ENCODE measurements at regions not wholly inside any gene's neighbourhood (a gene's known extent, or its start where the extent isn't known, plus 50 kb on each side); places are given as distances from the start of the nearest gene placed in this dataset.
"Not testable (repeated sequence)": the region's sequence is repeated elsewhere in the genome, so short reads cannot be mapped to it uniquely, and the experiment has no call there.

- not testable (repeated sequence) for DNase-seq
These were observed 803.6 kb upstream of the ID2 start for GRCh38 chr2:7878266-7878665.

GRCh38 chr2:7878786-7879482 lies 802.9 kb upstream of the ID2 start:
- DNase-seq = no peak

- DNase-seq = no peak
These were observed 802.4 kb upstream of the ID2 start for GRCh38 chr2:7879483-7879835.

GRCh38 chr2:7880126-7880525 lies 801.7 kb upstream of the ID2 start:
- no peak for DNase-seq

- DNase-seq = no peak
These were observed 801.3 kb upstream of the ID2 start for GRCh38 chr2:7880566-7880965.

- DNase-seq = no peak
These were observed 800.8 kb upstream of the ID2 start for GRCh38 chr2:7881063-7881462.

- DNase-seq = no peak
These were observed 800.4 kb upstream of the ID2 start for GRCh38 chr2:7881466-7881865.

- DNase-seq = no peak
These were observed 799.6 kb upstream of the ID2 start for GRCh38 chr2:7882296-7882695.

- DNase-seq = no peak
These were observed 797.5 kb upstream of the ID2 start for GRCh38 chr2:7884338-7884737.

- DNase-seq = no peak
These were observed 795.2 kb upstream of the ID2 start for GRCh38 chr2:7886666-7887065.

- no peak for DNase-seq
These were observed 794.4 kb upstream of the ID2 start for GRCh38 chr2:7887441-7887840.

- no peak for DNase-seq
These were observed 793.0 kb upstream of the ID2 start for GRCh38 chr2:7888876-7889275.

- DNase-seq = no peak
These were observed 790.5 kb upstream of the ID2 start for GRCh38 chr2:7891312-7891711.

GRCh38 chr2:7895289-7895688 lies 786.6 kb upstream of the ID2 start:
- DNase-seq = no peak

GRCh38 chr2:7896940-7897487 lies 784.8 kb upstream of the ID2 start:
- no peak for DNase-seq

- no peak for DNase-seq
These were observed 782.6 kb upstream of the ID2 start for GRCh38 chr2:7899241-7899640.

GRCh38 chr2:7899923-7900322 lies 781.9 kb upstream of the ID2 start:
- no peak for DNase-seq

- peak in 1 of 2 donors; percentile 3 for DNase-seq
These were observed 781.3 kb upstream of the ID2 start for GRCh38 chr2:7900593-7900992.

GRCh38 chr2:7902251-7902765 lies 779.5 kb upstream of the ID2 start:
- DNase-seq = no peak

GRCh38 chr2:7904319-7904718 lies 777.5 kb upstream of the ID2 start:
- DNase-seq = no peak

GRCh38 chr2:7905756-7906155 lies 776.1 kb upstream of the ID2 start:
- no peak for DNase-seq

- DNase-seq = no peak
These were observed 775.4 kb upstream of the ID2 start for GRCh38 chr2:7906431-7906830.

- DNase-seq = no peak
These were observed 774.8 kb upstream of the ID2 start for GRCh38 chr2:7907041-7907440.

- no peak for DNase-seq
These were observed 771.1 kb upstream of the ID2 start for GRCh38 chr2:7910752-7911151.

GRCh38 chr2:7911196-7911595 lies 770.7 kb upstream of the ID2 start:
- DNase-seq = no peak

Data from CD4-positive, alpha-beta T cell treated with Interleukin-1 beta for 1 hour (primary cell).